Cardiac fibroblast (primary cell): ENCODE measurements at regions not wholly inside any gene's neighbourhood (a gene's known extent, or its start where the extent isn't known, plus 50 kb on each side); places are given as distances from the start of the nearest gene placed in this dataset.

Experiments used
- DNase-seq, 2 donors: peaks; one replicate each; pipeline versions ENCODE4 v3.0.0 to v3.0.0-alpha.2; 2010; ENCODE audit warnings: low read depth in 2 of 2
- H3K4me3 ChIP-seq, 2 donors: replicated peaks in 1 of 2; 1 replicate in 1 of 2; 2 replicates in 1 of 2; pipeline ENCODE4 v1.5.1; 2011; ENCODE audit warnings: low read depth in 2 of 2, low read length in 2 of 2, mild to moderate bottlenecking in 2 of 2, moderate library complexity in 1 of 2
- TF ChIP-seq, protein P1 (sequence below): IDR thresholded peaks from one replicate; pipeline ENCODE4 v1.5.1; 2011; ENCODE audit warnings: low read depth, mild to moderate bottlenecking, low read length, inconsistent platforms

GRCh38 chr12:94805749-94806529 is 155.6 kb upstream of the TMCC3 start:
- TF ChIP-seq, protein P1, sequence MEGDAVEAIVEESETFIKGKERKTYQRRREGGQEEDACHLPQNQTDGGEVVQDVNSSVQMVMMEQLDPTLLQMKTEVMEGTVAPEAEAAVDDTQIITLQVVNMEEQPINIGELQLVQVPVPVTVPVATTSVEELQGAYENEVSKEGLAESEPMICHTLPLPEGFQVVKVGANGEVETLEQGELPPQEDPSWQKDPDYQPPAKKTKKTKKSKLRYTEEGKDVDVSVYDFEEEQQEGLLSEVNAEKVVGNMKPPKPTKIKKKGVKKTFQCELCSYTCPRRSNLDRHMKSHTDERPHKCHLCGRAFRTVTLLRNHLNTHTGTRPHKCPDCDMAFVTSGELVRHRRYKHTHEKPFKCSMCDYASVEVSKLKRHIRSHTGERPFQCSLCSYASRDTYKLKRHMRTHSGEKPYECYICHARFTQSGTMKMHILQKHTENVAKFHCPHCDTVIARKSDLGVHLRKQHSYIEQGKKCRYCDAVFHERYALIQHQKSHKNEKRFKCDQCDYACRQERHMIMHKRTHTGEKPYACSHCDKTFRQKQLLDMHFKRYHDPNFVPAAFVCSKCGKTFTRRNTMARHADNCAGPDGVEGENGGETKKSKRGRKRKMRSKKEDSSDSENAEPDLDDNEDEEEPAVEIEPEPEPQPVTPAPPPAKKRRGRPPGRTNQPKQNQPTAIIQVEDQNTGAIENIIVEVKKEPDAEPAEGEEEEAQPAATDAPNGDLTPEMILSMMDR = no peak
- peak; percentile 80 to 90 for DNase-seq
- H3K4me3 ChIP-seq = no peak overlapping the region

- no peak for DNase-seq
- H3K4me3 ChIP-seq = no peak overlapping the region
- TF ChIP-seq, protein P1 = no peak
Measured at GRCh38 chr12:94803939-94804338, 153.6 kb upstream of the TMCC3 start.

DNA sequence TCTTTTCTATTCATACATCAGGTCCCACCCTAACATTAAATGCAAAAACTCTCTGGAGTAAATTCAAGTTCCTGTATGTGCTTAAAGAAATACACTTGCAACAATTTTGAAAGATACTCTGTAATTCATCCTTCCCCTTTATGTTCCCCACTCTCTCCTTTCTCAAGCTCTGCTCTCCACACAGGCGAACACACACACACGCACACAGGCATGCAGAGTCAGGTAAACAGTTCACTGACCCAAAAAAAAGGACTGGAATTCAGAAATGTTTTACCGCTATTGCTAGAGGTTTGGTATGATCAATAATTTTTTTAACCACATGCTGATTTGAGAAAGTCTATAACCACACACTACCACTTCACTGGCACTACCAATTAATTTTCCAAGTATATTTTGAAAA is 152.4 kb upstream of the TMCC3 start:
- TF ChIP-seq, protein P1 = no peak
- no peak for DNase-seq
- no peak overlapping the region for H3K4me3 ChIP-seq

DNA sequence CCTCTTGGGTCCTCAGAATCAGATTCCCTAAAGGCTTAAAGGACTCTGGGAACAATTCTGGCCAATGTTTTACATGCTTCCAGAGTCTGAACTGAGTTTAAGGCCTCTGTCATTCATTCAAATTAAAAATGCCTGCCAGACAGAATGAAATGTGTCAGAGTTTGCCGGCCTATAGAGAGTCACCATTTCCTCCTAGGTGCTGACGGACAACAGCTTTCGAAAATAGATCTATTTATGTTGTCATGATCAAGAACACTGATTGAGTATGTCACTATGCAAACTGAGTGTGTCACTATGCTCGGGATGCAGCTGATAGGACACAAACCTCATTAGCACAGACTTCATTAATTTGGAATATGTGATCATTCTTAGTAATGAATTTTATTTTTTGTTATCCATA is 151.4 kb upstream of the TMCC3 start:
- H3K4me3 ChIP-seq = no peak overlapping the region
- DNase-seq = no peak
- TF ChIP-seq, protein P1 = no peak

GRCh38 chr12:94799136-94799535 is 148.8 kb upstream of the TMCC3 start:
- H3K4me3 ChIP-seq = no peak overlapping the region
- no peak for DNase-seq
- TF ChIP-seq, protein P1 = no peak

GRCh38 chr12:94798113-94798512 is 147.8 kb upstream of the TMCC3 start:
- TF ChIP-seq, protein P1 = no peak
- DNase-seq = no peak

GRCh38 chr12:94795520-94795919 is 145.2 kb upstream of the TMCC3 start:
- no peak overlapping the region for H3K4me3 ChIP-seq
- peak; percentile 47 to 70 for DNase-seq
- TF ChIP-seq, protein P1 = peak; percentile 38

More at GRCh38 chr12:94798113-94798512, 147.8 kb upstream of the TMCC3 start:
- H3K4me3 ChIP-seq = no peak overlapping the region
